ENCODE measurements at regions not wholly inside any gene's neighbourhood (a gene's known extent, or its start where the extent isn't known, plus 50 kb on each side); places are given as distances from the start of the nearest gene placed in this dataset.

- H3K4me3 ChIP-seq (ENCODE audit: low read length), result no peak overlapping the region
- no peak for DNase-seq (ENCODE audit: low read depth)
- TF ChIP-seq CTCF (conservative IDR thresholded peaks at IDR 0.05; ENCODE audit: low read depth, low read length), result no peak
Observed at GRCh38 chr3:176969066-176969465, 228.2 kb downstream of the TBL1XR1 start.

GRCh38 chr3:176968631-176969030 is 228.7 kb downstream of the TBL1XR1 start:
- DNase-seq (ENCODE audit: low read depth), result no peak
- TF ChIP-seq CTCF (conservative IDR thresholded peaks at IDR 0.05; ENCODE audit: low read depth, low read length), result no peak
- no peak overlapping the region for H3K4me3 ChIP-seq (ENCODE audit: low read length)

- no peak for DNase-seq (ENCODE audit: low read depth)
- H3K4me3 ChIP-seq (ENCODE audit: low read length), result no peak overlapping the region
- TF ChIP-seq CTCF (conservative IDR thresholded peaks at IDR 0.05; ENCODE audit: low read depth, low read length), result no peak
Observed at GRCh38 chr3:176967522-176967921, 229.8 kb downstream of the TBL1XR1 start.

- DNase-seq (ENCODE audit: low read depth), result no peak
- no peak overlapping the region for H3K4me3 ChIP-seq (ENCODE audit: low read length)
- no peak for TF ChIP-seq CTCF (conservative IDR thresholded peaks at IDR 0.05; ENCODE audit: low read depth, low read length)
Observed at GRCh38 chr3:176964661-176965060, 232.6 kb downstream of the TBL1XR1 start.

GRCh38 chr3:176961916-176962315 is 235.4 kb downstream of the TBL1XR1 start:
- no peak for TF ChIP-seq CTCF (conservative IDR thresholded peaks at IDR 0.05; ENCODE audit: low read depth, low read length)
- DNase-seq (ENCODE audit: low read depth), result no peak
- H3K4me3 ChIP-seq (ENCODE audit: low read length), result no peak overlapping the region

- TF ChIP-seq CTCF (conservative IDR thresholded peaks at IDR 0.05; ENCODE audit: low read depth, low read length), result no peak
- no peak overlapping the region for H3K4me3 ChIP-seq (ENCODE audit: low read length)
- DNase-seq (ENCODE audit: low read depth), result no peak
Observed at GRCh38 chr3:176959867-176960266, 237.4 kb downstream of the TBL1XR1 start.

- no peak for TF ChIP-seq CTCF (conservative IDR thresholded peaks at IDR 0.05; ENCODE audit: low read depth, low read length)
- no peak overlapping the region for H3K4me3 ChIP-seq (ENCODE audit: low read length)
- no peak for DNase-seq (ENCODE audit: low read depth)
Observed at GRCh38 chr3:176958560-176958959, 238.7 kb downstream of the TBL1XR1 start.
